ENCODE measurements at regions not wholly inside any gene's neighbourhood (a gene's known extent, or its start where the extent isn't known, plus 50 kb on each side); places are given as distances from the start of the nearest gene placed in this dataset.
A peak's percentile ranks its signal among the peaks of the same experiment; 100 is the strongest.

GRCh38 chr1:98045767-98046641 lies 125.2 kb upstream of the DPYD start:
- H3K36me3 ChIP-seq (ENCODE audit: control insufficient read depth in 4 of 4, insufficient read depth in 4 of 4, low read length in 3 of 4), result no peaks in the 10 kb centered on the region
- H3K4me3 ChIP-seq (ENCODE audit: control insufficient read depth in 1 of 7, extremely low read depth in 1 of 7, insufficient read depth in 4 of 7, low read depth in 2 of 7, low read length in 6 of 7), result peak overlapping the region in 6 of 7 experiments; percentile 35 to 72 (median 58)
- peaks cover 5 to 36% (median 32%) of the 10 kb centered on the region in 4 experiments for H3K4me1 ChIP-seq (ENCODE audit: control extremely low read depth in 1 of 4, control insufficient read depth in 4 of 4, insufficient read depth in 4 of 4, low read length in 3 of 4)
- WGBS (ENCODE audit: insufficient coverage), result 4% methylated on average over 32 of the region's 51 CpGs
- peaks cover 31 to 91% (median 52%) of the 10 kb centered on the region in 5 experiments for H3K27me3 ChIP-seq (replicated peaks in 2 of 5; ENCODE audit: control insufficient read depth in 4 of 5, insufficient read depth in 5 of 5, low read length in 4 of 5)
- POLR2A ChIA-PET, result no interaction called here
- CTCF ChIA-PET, result no interaction called here
- peak in 1 of 3 donors; percentile 58 for DNase-seq
- no peaks in the 10 kb centered on the region for H3K9me3 ChIP-seq (ENCODE audit: control extremely low read depth in 1 of 5, control insufficient read depth in 4 of 5, insufficient read depth in 2 of 5, low read depth in 1 of 5, low read length in 4 of 5)
- no peak overlapping the region for H3K27ac ChIP-seq (ENCODE audit: insufficient read depth in 1 of 2, low read depth in 1 of 2, low read length in 2 of 2, poor library complexity in 1 of 2, severe bottlenecking in 2 of 2)

GRCh38 chr1:98045211-98045766 lies 124.5 kb upstream of the DPYD start:
- CTCF ChIA-PET, result no interaction called here
- POLR2A ChIA-PET, result no interaction called here
- Histone ChIP-seq H3K36me3 (ENCODE audit: control insufficient read depth in 4 of 4, insufficient read depth in 4 of 4, low read length in 3 of 4) (no peaks in the 10 kb centered on the region), H3K27ac (ENCODE audit: insufficient read depth in 1 of 2, low read depth in 1 of 2, low read length in 2 of 2, poor library complexity in 1 of 2, severe bottlenecking in 2 of 2) (no peak overlapping the region), H3K4me3 (ENCODE audit: control insufficient read depth in 1 of 7, extremely low read depth in 1 of 7, insufficient read depth in 4 of 7, low read depth in 2 of 7, low read length in 6 of 7) (peak overlapping the region in 6 of 7 experiments; percentile 35 to 72 (median 58)), H3K4me1 (ENCODE audit: control extremely low read depth in 1 of 4, control insufficient read depth in 4 of 4, insufficient read depth in 4 of 4, low read length in 3 of 4) (peaks cover 5 to 36% (median 32%) of the 10 kb centered on the region in 4 experiments), H3K9me3 (ENCODE audit: control extremely low read depth in 1 of 5, control insufficient read depth in 4 of 5, insufficient read depth in 2 of 5, low read depth in 1 of 5, low read length in 4 of 5) (no peaks in the 10 kb centered on the region), H3K27me3 (replicated peaks in 2 of 5; ENCODE audit: control insufficient read depth in 4 of 5, insufficient read depth in 5 of 5, low read length in 4 of 5) (peaks cover 31 to 87% (median 51%) of the 10 kb centered on the region in 5 experiments)
- DNase-seq, result peak in 1 of 3 donors; percentile 34
- WGBS (ENCODE audit: insufficient coverage), result 0% methylated on average over 25 of the region's 48 CpGs

- Histone ChIP-seq H3K27ac (ENCODE audit: insufficient read depth in 1 of 2, low read depth in 1 of 2, low read length in 2 of 2, poor library complexity in 1 of 2, severe bottlenecking in 2 of 2) (no peak overlapping the region), H3K4me3 (ENCODE audit: control insufficient read depth in 1 of 7, extremely low read depth in 1 of 7, insufficient read depth in 4 of 7, low read depth in 2 of 7, low read length in 6 of 7) (peak overlapping the region in 6 of 7 experiments; percentile 35 to 72 (median 58)), H3K9me3 (ENCODE audit: control extremely low read depth in 1 of 5, control insufficient read depth in 4 of 5, insufficient read depth in 2 of 5, low read depth in 1 of 5, low read length in 4 of 5) (no peaks in the 10 kb centered on the region), H3K27me3 (replicated peaks in 2 of 5; ENCODE audit: control insufficient read depth in 4 of 5, insufficient read depth in 5 of 5, low read length in 4 of 5) (peaks cover 26 to 85% (median 46%) of the 10 kb centered on the region in 5 experiments), H3K36me3 (ENCODE audit: control insufficient read depth in 4 of 4, insufficient read depth in 4 of 4, low read length in 3 of 4) (no peaks in the 10 kb centered on the region), H3K4me1 (ENCODE audit: control extremely low read depth in 1 of 4, control insufficient read depth in 4 of 4, insufficient read depth in 4 of 4, low read length in 3 of 4) (peaks cover 4 to 35% (median 32%) of the 10 kb centered on the region in 4 experiments)
- DNase-seq, result no peak
- CTCF ChIA-PET, result interaction anchor here (1.2 kb wide), 1 partner anchor 8 kb away, joined by 4 read pairs; no protein-coding TSS in a partner anchor
- POLR2A ChIA-PET, result no interaction called here
- WGBS (ENCODE audit: insufficient coverage), result 8% methylated on average over 12 of the region's 16 CpGs
Measured at GRCh38 chr1:98044766-98045165, 123.9 kb upstream of the DPYD start.

GRCh38 chr1:98044071-98044697 lies 123.3 kb upstream of the DPYD start:
- no peaks in the 10 kb centered on the region for H3K36me3 ChIP-seq (ENCODE audit: control insufficient read depth in 4 of 4, insufficient read depth in 4 of 4, low read length in 3 of 4)
- ChIA-PET CTCF (interaction anchor here (0.9 to 1.2 kb wide), 2 partner anchors 9 to 12 kb away, joined by 3 to 4 read pairs; no protein-coding TSS in a partner anchor), POLR2A (no interaction called here)
- 20% methylated on average over 8 of the region's 12 CpGs for WGBS (ENCODE audit: insufficient coverage)
- peaks cover 21 to 79% (median 40%) of the 10 kb centered on the region in 5 experiments for H3K27me3 ChIP-seq (replicated peaks in 2 of 5; ENCODE audit: control insufficient read depth in 4 of 5, insufficient read depth in 5 of 5, low read length in 4 of 5)
- H3K4me1 ChIP-seq (ENCODE audit: control extremely low read depth in 1 of 4, control insufficient read depth in 4 of 4, insufficient read depth in 4 of 4, low read length in 3 of 4), result peaks cover 3 to 30% (median 27%) of the 10 kb centered on the region in 4 experiments
- no peak overlapping the region for H3K4me3 ChIP-seq (ENCODE audit: control insufficient read depth in 1 of 7, extremely low read depth in 1 of 7, insufficient read depth in 4 of 7, low read depth in 2 of 7, low read length in 6 of 7)
- H3K9me3 ChIP-seq (ENCODE audit: control extremely low read depth in 1 of 5, control insufficient read depth in 4 of 5, insufficient read depth in 2 of 5, low read depth in 1 of 5, low read length in 4 of 5), result no peaks in the 10 kb centered on the region
- DNase-seq, result no peak
- H3K27ac ChIP-seq (ENCODE audit: insufficient read depth in 1 of 2, low read depth in 1 of 2, low read length in 2 of 2, poor library complexity in 1 of 2, severe bottlenecking in 2 of 2), result no peak overlapping the region

GRCh38 chr1:98035602-98036002 lies 114.8 kb upstream of the DPYD start:
- Histone ChIP-seq H3K4me3 (ENCODE audit: control insufficient read depth in 1 of 7, extremely low read depth in 1 of 7, insufficient read depth in 4 of 7, low read depth in 2 of 7, low read length in 6 of 7) (no peak overlapping the region), H3K27me3 (replicated peaks in 2 of 5; ENCODE audit: control insufficient read depth in 4 of 5, insufficient read depth in 5 of 5, low read length in 4 of 5) (peaks cover 0 to 5% (median 0%) of the 10 kb centered on the region in 5 experiments), H3K9me3 (ENCODE audit: control extremely low read depth in 1 of 5, control insufficient read depth in 4 of 5, insufficient read depth in 2 of 5, low read depth in 1 of 5, low read length in 4 of 5) (no peaks in the 10 kb centered on the region), H3K4me1 (ENCODE audit: control extremely low read depth in 1 of 4, control insufficient read depth in 4 of 4, insufficient read depth in 4 of 4, low read length in 3 of 4) (no peaks in the 10 kb centered on the region), H3K27ac (ENCODE audit: insufficient read depth in 1 of 2, low read depth in 1 of 2, low read length in 2 of 2, poor library complexity in 1 of 2, severe bottlenecking in 2 of 2) (no peak overlapping the region), H3K36me3 (ENCODE audit: control insufficient read depth in 4 of 4, insufficient read depth in 4 of 4, low read length in 3 of 4) (no peaks in the 10 kb centered on the region)
- CTCF ChIA-PET, result no interaction called here
- DNase-seq, result no peak
- POLR2A ChIA-PET, result no interaction called here
- WGBS (ENCODE audit: insufficient coverage), result 100% methylated on average over 2 of the region's 2 CpGs

- H3K4me3 ChIP-seq (ENCODE audit: control insufficient read depth in 1 of 7, extremely low read depth in 1 of 7, insufficient read depth in 4 of 7, low read depth in 2 of 7, low read length in 6 of 7), result no peak overlapping the region
- POLR2A ChIA-PET, result interaction anchor here (0.6 kb wide), 1 partner anchor 829 kb away, joined by 7 read pairs; no protein-coding TSS in a partner anchor
- DNase-seq, result no peak
- H3K36me3 ChIP-seq (ENCODE audit: control insufficient read depth in 4 of 4, insufficient read depth in 4 of 4, low read length in 3 of 4), result no peaks in the 10 kb centered on the region
- H3K9me3 ChIP-seq (ENCODE audit: control extremely low read depth in 1 of 5, control insufficient read depth in 4 of 5, insufficient read depth in 2 of 5, low read depth in 1 of 5, low read length in 4 of 5), result no peaks in the 10 kb centered on the region
- no peak overlapping the region for H3K27ac ChIP-seq (ENCODE audit: insufficient read depth in 1 of 2, low read depth in 1 of 2, low read length in 2 of 2, poor library complexity in 1 of 2, severe bottlenecking in 2 of 2)
- 79% methylated on average over 2 of the region's 3 CpGs for WGBS (ENCODE audit: insufficient coverage)
- no peaks in the 10 kb centered on the region for H3K27me3 ChIP-seq (replicated peaks in 2 of 5; ENCODE audit: control insufficient read depth in 4 of 5, insufficient read depth in 5 of 5, low read length in 4 of 5)
- CTCF ChIA-PET, result interaction anchor here (0.6 to 1.5 kb wide), 2 partner anchors 14 to 19 kb away, joined by 3 to 4 read pairs; no protein-coding TSS in a partner anchor
- H3K4me1 ChIP-seq (ENCODE audit: control extremely low read depth in 1 of 4, control insufficient read depth in 4 of 4, insufficient read depth in 4 of 4, low read length in 3 of 4), result no peaks in the 10 kb centered on the region
Measured at GRCh38 chr1:98034505-98034904, 113.7 kb upstream of the DPYD start.

All from common myeloid progenitor, CD34-positive (primary cell).